Activated naive CD4-positive, alpha-beta T cell treated with Interleukin-2 at 50 U/mL for 16 hours (primary cell): ENCODE measurements at regions not wholly inside any gene's neighbourhood (a gene's known extent, or its start where the extent isn't known, plus 50 kb on each side); places are given as distances from the start of the nearest gene placed in this dataset.
"Not testable (repeated sequence)": the region's sequence is repeated elsewhere in the genome, so short reads cannot be mapped to it uniquely, and the experiment has no call there.

Experiments
- DNase-seq: peaks from one replicate; pipeline ENCODE4 v3.0.0-alpha.2; 2020

GRCh38 chr2:62326735-62327134 lies 130.8 kb downstream of the B3GNT2 start:
- DNase-seq, result no peak

GRCh38 chr2:62325398-62325797 lies 129.5 kb downstream of the B3GNT2 start:
- DNase-seq, result no peak

DNA sequence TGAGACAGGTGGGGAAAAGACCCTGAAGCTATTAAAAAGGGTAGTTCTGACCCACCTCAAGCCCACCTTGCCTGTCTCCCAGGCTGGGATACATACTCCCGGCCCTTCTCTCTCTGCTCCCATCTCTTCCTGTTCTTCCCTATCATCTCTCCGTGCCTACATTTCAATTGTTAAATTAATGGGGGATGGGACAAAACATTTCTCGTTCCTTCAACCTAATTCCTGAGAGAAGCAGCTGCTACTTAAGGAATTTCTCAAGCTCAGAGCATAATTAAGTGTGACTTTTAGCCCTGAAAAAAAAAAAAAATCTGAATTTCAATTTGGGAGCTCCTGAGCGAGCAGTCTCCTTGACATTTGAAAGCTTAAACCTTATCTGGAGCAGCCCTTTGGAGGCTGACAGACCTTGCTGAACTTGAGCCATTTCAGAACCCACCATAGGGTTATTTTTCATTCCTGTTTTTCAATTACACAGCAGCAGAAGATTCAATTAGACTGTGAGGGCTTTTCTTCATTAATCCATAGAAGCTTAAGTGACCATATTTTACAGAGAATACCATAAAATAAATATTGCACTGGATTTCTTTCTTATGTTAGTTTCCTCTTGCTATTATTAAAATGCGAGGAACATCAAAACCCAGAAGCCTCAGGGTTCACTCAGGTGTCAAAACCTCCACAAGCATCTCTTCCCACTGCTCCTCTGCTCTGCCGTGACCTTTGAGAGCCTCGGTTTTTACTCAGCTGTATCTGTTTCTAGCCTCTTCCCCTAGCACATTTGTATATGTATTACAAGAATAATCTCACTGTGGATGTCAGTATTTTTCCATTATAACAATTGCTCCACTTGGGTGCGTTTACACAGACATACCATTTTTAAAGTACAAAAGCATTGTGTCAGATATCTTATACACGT lies 125.7 kb downstream of the B3GNT2 start:
- DNase-seq, result no peak

- DNase-seq, result no peak
Observed at GRCh38 chr2:62320657-62321357, 124.9 kb downstream of the B3GNT2 start.

GRCh38 chr2:62320137-62320536 lies 124.2 kb downstream of the B3GNT2 start:
- DNase-seq, result not testable (repeated sequence)

DNA sequence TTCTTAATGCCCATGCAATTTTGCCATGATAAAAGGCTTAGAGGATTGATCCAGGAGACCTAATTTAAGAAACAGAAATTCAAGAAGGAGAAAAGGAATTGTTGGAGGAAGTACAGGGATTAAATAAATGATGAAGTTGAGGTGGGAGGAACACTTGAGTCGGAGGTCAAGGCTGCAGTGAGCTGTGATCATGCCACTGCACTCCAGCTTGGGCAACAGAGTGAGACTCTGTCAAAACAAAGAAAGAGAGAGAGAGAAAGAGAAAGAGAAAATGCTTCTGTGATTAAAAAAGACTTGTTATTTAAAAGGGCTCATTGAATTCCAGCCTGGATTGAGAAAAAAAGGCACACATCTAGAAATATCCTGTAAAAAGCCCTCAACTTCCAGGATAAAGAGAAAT lies 123.2 kb downstream of the B3GNT2 start:
- DNase-seq, result no peak

- no peak for DNase-seq
Observed at GRCh38 chr2:62315476-62315875, 119.6 kb downstream of the B3GNT2 start.

- no peak for DNase-seq
Observed at GRCh38 chr2:62314291-62314690, 118.4 kb downstream of the B3GNT2 start.

GRCh38 chr2:62313449-62314227 lies 117.7 kb downstream of the B3GNT2 start:
- peak; percentile 22 for DNase-seq

DNA sequence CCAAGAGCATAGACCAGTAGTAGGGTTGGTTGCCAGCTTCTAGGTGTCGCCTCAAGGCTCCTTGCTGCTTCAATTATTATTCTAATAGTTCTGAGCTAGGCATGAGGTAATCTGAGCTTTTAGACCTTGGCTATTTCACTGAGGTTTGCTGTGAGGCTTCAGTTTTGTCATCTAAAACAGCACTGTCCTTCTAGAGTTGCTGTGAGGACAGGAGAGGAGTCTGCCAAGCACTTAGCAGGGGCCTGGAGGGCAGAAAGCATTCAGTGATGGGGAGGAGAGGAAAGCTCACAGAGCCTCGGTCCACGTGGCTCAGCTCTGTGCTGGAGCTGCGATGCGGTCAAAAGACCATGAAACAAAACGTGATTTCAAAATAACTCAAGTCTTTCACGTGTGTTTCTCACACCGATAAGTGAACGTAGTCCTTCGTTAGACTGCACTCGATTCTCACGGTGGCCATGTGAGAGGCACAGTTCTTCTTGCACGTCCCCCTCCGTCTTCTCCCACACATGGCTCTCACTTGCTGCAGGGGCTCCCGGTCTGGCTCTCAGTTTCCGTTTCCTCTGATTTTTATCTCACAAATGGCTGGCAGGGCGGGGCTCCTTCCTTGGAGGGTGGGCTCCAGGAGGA lies 113.7 kb downstream of the B3GNT2 start:
- DNase-seq, result peak; percentile 23

DNA sequence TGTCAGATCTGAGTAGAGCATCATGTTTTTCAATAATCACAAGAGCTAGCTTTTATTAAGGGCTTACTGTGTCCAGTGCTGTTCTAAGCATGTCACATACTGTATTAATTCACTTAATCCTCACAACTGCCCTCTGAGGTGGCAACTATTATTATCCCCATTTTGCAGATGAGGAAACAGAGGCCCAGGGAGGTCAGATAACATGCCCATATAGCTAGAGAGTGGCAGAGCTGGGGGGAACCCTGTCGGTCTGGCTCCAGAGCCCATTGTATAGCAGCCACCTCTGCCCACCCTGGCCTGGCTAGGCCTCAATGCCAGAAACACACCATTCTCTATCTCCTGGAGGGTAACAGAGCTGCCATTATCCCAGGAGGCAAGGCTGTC lies 113.2 kb downstream of the B3GNT2 start:
- no peak for DNase-seq

- DNase-seq, result no peak
Observed at GRCh38 chr2:62307469-62308389, 111.8 kb downstream of the B3GNT2 start.

GRCh38 chr2:62306751-62307468 lies 111.0 kb downstream of the B3GNT2 start:
- DNase-seq, result peak; percentile 54

DNA sequence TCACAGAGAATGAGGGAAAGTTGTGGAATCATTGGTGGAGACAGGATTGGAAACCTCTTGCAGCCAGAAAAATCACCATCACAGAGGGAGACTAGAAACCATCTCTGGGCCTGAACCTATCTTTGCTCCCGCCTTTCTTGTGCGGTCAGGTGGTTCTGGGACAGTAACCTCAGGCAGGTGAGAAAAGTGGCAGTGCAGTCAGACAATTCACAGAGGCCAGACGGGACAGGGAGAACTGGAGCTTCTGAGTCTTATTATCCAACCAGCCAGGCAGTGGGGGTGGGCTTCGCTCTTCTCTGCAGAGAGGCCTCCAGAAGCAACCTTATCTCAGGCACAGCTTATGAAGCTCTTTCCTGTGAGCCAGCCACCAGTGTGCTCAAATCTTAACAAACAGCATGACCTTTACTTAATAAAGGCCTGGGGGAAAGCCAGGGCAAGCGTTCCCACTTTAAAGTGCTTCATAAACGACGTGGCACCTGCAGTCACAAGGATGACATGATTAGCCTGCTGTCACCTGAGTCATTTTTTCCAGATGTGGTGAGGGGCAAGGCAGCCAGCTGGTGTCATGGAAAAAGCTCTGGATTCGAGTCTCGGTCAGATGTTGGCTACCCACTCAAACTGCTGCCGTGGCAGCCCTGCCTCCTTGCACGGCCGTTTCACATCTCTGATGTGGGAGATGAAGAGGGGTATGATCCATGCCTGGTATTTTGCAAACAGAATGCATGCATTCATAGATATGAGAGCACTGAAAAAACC lies 109.7 kb downstream of the B3GNT2 start:
- peak; percentile 68 for DNase-seq

DNA sequence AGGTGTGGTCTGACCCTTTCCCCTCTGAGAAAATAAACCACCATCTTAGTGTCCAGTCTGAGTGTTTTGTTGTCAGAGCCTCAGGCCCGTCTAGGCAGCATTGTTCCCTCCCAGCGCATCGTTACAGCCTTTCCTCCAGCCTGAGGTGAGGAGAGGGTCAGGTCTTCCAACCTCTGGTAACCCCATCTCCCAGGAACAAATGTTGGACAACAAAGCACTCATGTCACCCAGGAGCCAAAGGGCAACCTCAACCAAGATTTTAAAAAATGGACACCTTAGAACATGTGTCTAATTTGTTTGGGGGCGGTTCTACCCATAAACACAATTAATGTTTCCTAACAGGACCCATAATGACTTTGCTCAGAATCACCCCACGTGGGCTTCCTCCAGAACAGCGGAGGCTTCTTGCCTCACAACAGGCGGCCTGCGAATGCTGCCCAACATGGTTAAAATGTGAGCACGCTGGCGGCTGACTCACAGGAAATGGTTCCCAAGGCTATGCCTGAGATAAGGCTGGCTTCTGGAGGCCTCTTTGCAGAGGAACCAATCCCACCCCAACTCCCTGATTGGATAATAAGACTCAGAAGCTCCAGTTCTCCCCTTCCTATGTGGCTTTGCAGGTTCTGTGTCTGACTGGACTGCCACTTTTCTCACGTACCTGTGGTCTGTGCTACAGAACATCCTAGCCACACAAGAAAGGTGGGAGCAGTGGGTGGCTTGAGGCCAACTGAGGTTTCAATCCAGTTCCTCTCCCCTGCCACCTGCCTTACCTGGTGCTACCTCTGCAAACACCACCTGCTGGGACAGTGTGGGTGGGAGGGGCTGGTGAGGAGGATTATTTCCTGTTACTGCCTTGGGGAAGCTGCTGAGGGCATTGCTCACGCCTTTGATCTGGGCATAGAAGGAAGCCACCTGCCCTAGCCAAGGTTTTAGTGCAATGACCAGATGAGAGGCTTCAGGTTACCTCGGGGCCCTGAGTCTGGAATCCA lies 108.8 kb downstream of the B3GNT2 start:
- DNase-seq, result peak; percentile 45

DNA sequence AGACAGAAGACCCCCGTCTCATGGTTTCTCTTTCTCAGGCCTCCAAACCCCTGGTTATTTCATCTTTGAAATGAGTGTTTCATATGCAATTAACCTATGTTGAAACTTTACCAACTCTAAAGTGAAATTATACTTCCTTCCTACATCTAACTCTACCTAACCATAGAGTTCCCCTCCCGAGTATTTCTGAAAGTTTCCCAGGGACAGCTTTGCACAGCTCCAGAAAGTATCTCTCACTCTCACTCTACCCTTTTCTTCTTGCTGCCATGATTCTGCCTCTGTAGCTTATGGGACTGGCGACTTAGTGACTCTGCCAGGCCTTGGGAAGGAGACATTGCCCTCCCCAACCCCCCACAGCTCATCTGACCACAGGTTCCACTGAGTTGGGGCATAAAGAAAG lies 107.9 kb downstream of the B3GNT2 start:
- no peak for DNase-seq

DNA sequence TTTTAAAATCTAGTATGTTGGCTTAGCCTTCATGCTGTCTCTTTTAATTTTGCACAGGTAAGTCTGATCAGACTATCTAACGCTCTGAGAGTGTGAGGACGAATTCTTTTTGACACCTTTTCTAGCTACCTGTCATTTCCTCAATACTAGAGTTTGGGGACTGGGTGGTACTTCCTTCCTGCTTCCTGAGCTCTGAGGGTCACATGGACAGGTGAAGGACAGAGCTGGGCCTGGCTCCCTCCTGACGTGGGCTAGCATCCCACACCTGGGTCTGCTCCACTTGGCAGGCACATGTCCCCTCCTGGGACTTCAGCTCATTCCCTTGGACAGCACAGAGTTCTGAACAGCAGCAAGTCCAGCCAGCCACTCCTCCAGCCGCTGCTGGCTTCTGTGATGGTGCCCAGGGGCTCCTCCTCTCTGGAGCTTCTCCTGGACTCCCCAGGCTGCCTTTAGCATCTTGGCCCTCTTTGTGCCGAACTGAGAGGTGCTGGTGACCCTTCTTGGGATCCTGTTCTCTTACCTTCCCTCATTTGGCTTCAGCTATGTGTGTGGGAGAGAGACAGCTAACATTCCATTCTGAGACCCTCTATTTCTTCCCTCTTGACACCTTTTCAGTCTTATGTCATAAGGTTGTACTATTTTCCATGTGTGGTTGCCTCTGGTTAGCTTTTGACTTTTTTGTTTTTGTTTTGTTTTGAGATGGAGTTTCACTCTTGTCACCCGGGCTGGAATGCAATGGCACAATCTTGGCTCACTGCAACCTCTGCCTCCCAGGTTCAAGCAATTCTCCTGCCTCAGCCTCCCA lies 106.9 kb downstream of the B3GNT2 start:
- no peak for DNase-seq

GRCh38 chr2:62300925-62301324 lies 105.0 kb downstream of the B3GNT2 start:
- DNase-seq, result no peak
